PC-9 (cell line): ENCODE measurements at regions not wholly inside any gene's neighbourhood (a gene's known extent, or its start where the extent isn't known, plus 50 kb on each side); places are given as distances from the start of the nearest gene placed in this dataset.

ENCODE experiments used
- CTCF ChIP-seq: fragments of 200-600 bp; sonication (generic); conservative IDR thresholded peaks from 2 replicates; pipeline ENCODE4 v1.6.1; 2017; ENCODE audit warnings: mixed run types, antibody characterized with exemption, mild to moderate bottlenecking, moderate library complexity
- EZH2 ChIP-seq: fragments of 200-600 bp; sonication (generic); IDR thresholded peaks from 2 replicates; pipeline ENCODE4 v1.8.0; 2017; ENCODE audit warnings: antibody characterized with exemption, low read depth

- no peak for TF ChIP-seq CTCF
- no peak for TF ChIP-seq EZH2
These were observed 61.7 kb upstream of the ZNF469 start for GRCh38 chr16:88320947-88321634.
